HepG2 (cell line): ENCODE measurements at regions not wholly inside any gene's neighbourhood (a gene's known extent, or its start where the extent isn't known, plus 50 kb on each side); places are given as distances from the start of the nearest gene placed in this dataset.

Experiments
- ATAC-seq: fragments of 200-7000 bp; cut with Tn5 transposase; 3 replicates; pipeline ENCODE4 v1.9.1; 2020; ENCODE audit warnings: mild to moderate bottlenecking, moderate library complexity
- BruUV-seq: library from RNA; stranded (reverse); fragments of 400-500 nt; replicated peaks from 2 replicates; lab custom pipeline; 2021; lab: Mats Ljungman, UMichigan
- CTCF ChIA-PET: fragments of 300-600 bp; formaldehyde crosslinking; extraction: SDS; loops from one replicate; lab custom pipeline; 2021; ENCODE audit warnings: low total read pairs, inconsistent platforms, low intra/inter-chr PET ratio; lab: Yijun Ruan, JAX
- POLR2A ChIA-PET: fragments of 350-600 bp; sonication (Branson Sonifier 250); formaldehyde crosslinking; loops from one replicate; lab custom pipeline; 2020; ENCODE audit warnings: antibody characterized with exemption, inconsistent platforms; lab: Yijun Ruan, JAX
- DNase-seq: peaks from one replicate; pipeline ENCODE4 v3.0.0-alpha.2; 2015; ENCODE audit warnings: low spot score
- FAIRE-seq: peaks from 3 replicates; lab custom pipeline; 2011; peaks lifted over from hg19 to GRCh38; lab: Jason Lieb, UNC
- H2AFZ ChIP-seq: one replicate; pipeline ENCODE4 v1.6.1; 2011; ENCODE audit warnings: low read length, inconsistent platforms
- H3K27ac ChIP-seq: fragments of 300-600 bp; 3 replicates; pipeline ENCODE4 v1.8.0; 2011; ENCODE audit warnings: mixed run types, mild to moderate bottlenecking, mixed read lengths, low read length, inconsistent platforms; ENCODE audit not compliant: insufficient read depth; ENCODE audit errors: extremely low read length
- H3K27me3 ChIP-seq, 2 experiments: fragments of 200-600 bp in 1 of 2; 2 replicates in 1 of 2; 3 replicates in 1 of 2; pipeline versions ENCODE4 v1.6.0 to v1.8.0; 2011; ENCODE audit warnings: low read length in 2 of 2, mild to moderate bottlenecking in 2 of 2, moderate library complexity in 2 of 2, inconsistent platforms in 1 of 2; ENCODE audit not compliant: insufficient read depth in 2 of 2, control insufficient read depth in 1 of 2
- H3K36me3 ChIP-seq, 2 experiments: fragments of 200-600 bp in 1 of 2; replicated peaks in 1 of 2; 2 replicates in 1 of 2; 3 replicates in 1 of 2; pipeline versions ENCODE4 v1.5.1 to v1.8.0; 2011; ENCODE audit warnings: low read length in 2 of 2, inconsistent platforms in 1 of 2; ENCODE audit not compliant: insufficient read depth in 2 of 2, control insufficient read depth in 1 of 2
- H3K4me1 ChIP-seq: 2 replicates; pipeline ENCODE4 v1.5.1; 2012; ENCODE audit warnings: low read length, inconsistent platforms; ENCODE audit not compliant: insufficient read depth
- H3K4me2 ChIP-seq: 2 replicates; pipeline ENCODE4 v1.6.0; 2011; ENCODE audit warnings: low read depth, low read length, inconsistent platforms
- H3K4me3 ChIP-seq, 3 experiments: fragments of 200-600 bp in 1 of 3; sonication (generic), shearing (Covaris generic) in 1 of 3; replicated peaks in 1 of 3; 2 replicates each; pipeline ENCODE4 v1.5.1; 2011 to 2016; ENCODE audit warnings: low read length in 3 of 3, inconsistent platforms in 2 of 3, low read depth in 2 of 3, mild to moderate bottlenecking in 2 of 3, control low read depth in 1 of 3, mixed read lengths in 1 of 3; ENCODE audit not compliant: insufficient read depth in 1 of 3
- H3K79me2 ChIP-seq: one replicate; pipeline ENCODE4 v1.6.1; 2011; ENCODE audit warnings: low read length, inconsistent platforms; ENCODE audit not compliant: insufficient read depth
- H3K9ac ChIP-seq: 2 replicates; pipeline ENCODE4 v1.6.0; 2011; ENCODE audit warnings: mild to moderate bottlenecking, low read depth, low read length, inconsistent platforms; ENCODE audit not compliant: insufficient read depth
- H3K9me3 ChIP-seq: 2 replicates; pipeline ENCODE4 v1.5.1; 2012; ENCODE audit warnings: mild to moderate bottlenecking, low read length
- H4K20me1 ChIP-seq: 2 replicates; pipeline ENCODE4 v1.6.0; 2011; ENCODE audit warnings: inconsistent platforms, mild to moderate bottlenecking, low read length, moderate library complexity; ENCODE audit not compliant: insufficient read depth
- DR1 ChIP-seq: sonication (generic); formaldehyde crosslinking; IDR thresholded peaks from 2 replicates; pipeline ENCODE4 v1.8.0; 2021; ENCODE audit warnings: mild to moderate bottlenecking, missing genetic modification reagents, inconsistent platforms
- ELF3 ChIP-seq: IDR thresholded peaks from 2 replicates; pipeline ENCODE4 v1.6.1; 2016; ENCODE audit warnings: missing genetic modification reagents, missing compliant biosample characterization
- HMG20A ChIP-seq: IDR thresholded peaks from 2 replicates; pipeline ENCODE4 v1.6.1; 2016; ENCODE audit warnings: borderline replicate concordance
- ISX ChIP-seq: sonication (generic); formaldehyde crosslinking; conservative IDR thresholded peaks from 2 replicates; pipeline ENCODE4 v1.5.0; 2020; ENCODE audit warnings: missing genetic modification reagents
- JUND ChIP-seq: sonication (generic); formaldehyde crosslinking; IDR thresholded peaks from 2 replicates; pipeline ENCODE4 v1.8.0; 2022; ENCODE audit warnings: mild to moderate bottlenecking, missing genetic modification reagents
- KDM6A ChIP-seq: IDR thresholded peaks from 2 replicates; pipeline ENCODE4 v1.6.1; 2016; ENCODE audit warnings: low read depth
- NFRKB ChIP-seq: fragments of 450-650 bp; IDR thresholded peaks from 2 replicates; pipeline ENCODE4 v1.6.1; 2017
- PRDM4 ChIP-seq: sonication (generic); formaldehyde crosslinking; IDR thresholded peaks from 2 replicates; pipeline ENCODE4 v1.9.0; 2021; ENCODE audit warnings: missing genetic modification reagents, borderline replicate concordance
- RARG ChIP-seq: sonication (generic); formaldehyde crosslinking; IDR thresholded peaks from 2 replicates; pipeline ENCODE4 v1.4.0; 2020; ENCODE audit warnings: low read depth, mild to moderate bottlenecking, missing genetic modification reagents
- RFX5 ChIP-seq: IDR thresholded peaks from 2 replicates; pipeline ENCODE4 v1.6.1; 2011; ENCODE audit warnings: low read depth, low read length, improper control_type of control experiment
- SNAPC5 ChIP-seq: sonication (generic); formaldehyde crosslinking; IDR thresholded peaks from 2 replicates; pipeline ENCODE4 v1.8.1; 2023; ENCODE audit warnings: mild to moderate bottlenecking, missing genetic modification reagents, borderline replicate concordance
- STAT6 ChIP-seq: sonication (generic); formaldehyde crosslinking; IDR thresholded peaks from 2 replicates; pipeline ENCODE4 v1.4.0; 2020; ENCODE audit warnings: missing genetic modification reagents, mild to moderate bottlenecking, borderline replicate concordance
- ZFP82 ChIP-seq: sonication (generic); formaldehyde crosslinking; IDR thresholded peaks from 2 replicates; pipeline ENCODE4 v1.5.1; 2020; ENCODE audit warnings: mild to moderate bottlenecking, missing genetic modification reagents, borderline replicate concordance
- ZNF597 ChIP-seq: sonication (generic); formaldehyde crosslinking; IDR thresholded peaks from 2 replicates; pipeline ENCODE4 v1.5.0; 2020; ENCODE audit warnings: missing genetic modification reagents
- ZNF639 ChIP-seq: conservative IDR thresholded peaks from 2 replicates; pipeline ENCODE4 v1.6.1; 2018; ENCODE audit warnings: missing genetic modification reagents
- ZNF672 ChIP-seq: sonication (generic); formaldehyde crosslinking; IDR thresholded peaks from 2 replicates; pipeline ENCODE4 v1.8.1; 2022; ENCODE audit warnings: missing genetic modification reagents
- ZNF773 ChIP-seq: sonication (generic); formaldehyde crosslinking; IDR thresholded peaks from 2 replicates; pipeline ENCODE4 v1.4.0; 2020; ENCODE audit warnings: missing genetic modification reagents, borderline replicate concordance
- in situ Hi-C: cut with HindIII; loops from 2 replicates; pipeline ENCODE4 v1.10.0; 2017; ENCODE audit warnings: low pct_unique_long_range_greater_than_20kb; ENCODE audit not compliant: extremely low pct_ligation_motif_present
- intact Hi-C: fragments of 100-400 bp; cut with micrococcal nuclease; formaldehyde crosslinking; loops from one replicate; pipeline ENCODE4 v1.10.0; 2022; ENCODE audit not compliant: unreplicated experiment

GRCh38 chr21:14683063-14683462 is 136.9 kb upstream of the SAMSN1 start:
- in situ Hi-C loops = no loop called here
- POLR2A ChIA-PET = no interaction called here
- intact Hi-C loops = no loop called here
- no peak overlapping the region for H3K4me2 ChIP-seq
- no peaks in the 10 kb centered on the region for H3K27me3 ChIP-seq
- no peak for FAIRE-seq
- H3K9me3 ChIP-seq = no peaks in the 10 kb centered on the region
- H3K4me3 ChIP-seq = no peak overlapping the region
- H2AFZ ChIP-seq = no peak overlapping the region
- CTCF ChIA-PET = no interaction called here
- no peaks in the 10 kb centered on the region for H3K79me2 ChIP-seq
- H3K4me1 ChIP-seq = no peaks in the 10 kb centered on the region
- no peaks in the 10 kb centered on the region for H3K36me3 ChIP-seq
- no peak for TF ChIP-seq ZNF639 (CRISPR knock-in tag)
- TF ChIP-seq ZNF672 (CRISPR knock-in tag) = no peak
- no peak for TF ChIP-seq KDM6A (CRISPR knock-in tag)
- TF ChIP-seq RARG = no peak
- no peak for TF ChIP-seq HMG20A (CRISPR knock-in tag)
- no peak for TF ChIP-seq DR1 (CRISPR knock-in tag)
- TF ChIP-seq ZNF597 (CRISPR knock-in tag) = no peak
- TF ChIP-seq PRDM4 (CRISPR knock-in tag) = no peak
- TF ChIP-seq ISX (CRISPR knock-in tag) = no peak
- TF ChIP-seq ZNF773 = no peak
- no peak for TF ChIP-seq SNAPC5 (CRISPR knock-in tag)
- TF ChIP-seq NFRKB = no peak
- no peak for TF ChIP-seq ELF3 (CRISPR knock-in tag)
- no peak for TF ChIP-seq ZFP82 (CRISPR knock-in tag)
- TF ChIP-seq JUND (CRISPR knock-in tag) = no peak
- TF ChIP-seq RFX5 = no peak
- no peak for TF ChIP-seq STAT6 (CRISPR knock-in tag)
- TF ChIP-seq, all 625 proteins: peak for 0
- Histone ChIP-seq H4K20me1 (no peaks in the 10 kb centered on the region), H3K27ac (no peak overlapping the region), H3K9ac (no peak overlapping the region)
- DNase-seq = no peak
- no TSS peak for BruUV-seq
- no peak for ATAC-seq
